A549 (cell line): ENCODE measurements at regions not wholly inside any gene's neighbourhood (a gene's known extent, or its start where the extent isn't known, plus 50 kb on each side); places are given as distances from the start of the nearest gene placed in this dataset.

Source experiments
- CEBPB ChIP-seq, 2 experiments: fragments of >200 bp in 1 of 2; sonication (Bioruptor Twin) in 1 of 2; formaldehyde crosslinking in 1 of 2; IDR thresholded peaks; 2 replicates each; pipeline ENCODE4 v1.6.1; 2012 to 2016
- CHD2 ChIP-seq: fragments of 150-350 bp; IDR thresholded peaks from 2 replicates; pipeline ENCODE4 v1.6.1; 2014; ENCODE audit warnings: low read length; ENCODE audit not compliant: partially characterized antibody
- E2F6 ChIP-seq: IDR thresholded peaks from 2 replicates; pipeline ENCODE4 v1.6.1; 2012; ENCODE audit warnings: low read depth, borderline replicate concordance
- EP300 ChIP-seq, 2 experiments: fragments of >200 bp; sonication (Bioruptor Twin); formaldehyde crosslinking; IDR thresholded peaks; 2 replicates in 1 of 2; 3 replicates in 1 of 2; pipeline ENCODE4 v1.6.1; 2016 to 2017
- KDM1A ChIP-seq: fragments of 200-600 bp; sonication (generic); IDR thresholded peaks from 2 replicates; pipeline ENCODE4 v1.6.1; 2016; ENCODE audit warnings: low read depth, mild to moderate bottlenecking
- MAFK ChIP-seq: fragments of 450-650 bp; IDR thresholded peaks from 2 replicates; pipeline ENCODE4 v1.6.1; 2014; ENCODE audit not compliant: partially characterized antibody
- MAX ChIP-seq: IDR thresholded peaks from 2 replicates; pipeline ENCODE4 v1.6.1; 2012
- MYC ChIP-seq: IDR thresholded peaks from 2 replicates; pipeline ENCODE4 v1.6.1; 2012; ENCODE audit warnings: mild to moderate bottlenecking, inconsistent platforms, low read length, improper control_type of control experiment, borderline replicate concordance
- NPAS2 ChIP-seq: fragments of 250-450 bp; sonication (Bioruptor Pico); IDR thresholded peaks from 2 replicates; pipeline ENCODE4 v1.8.0; 2022; ENCODE audit warnings: mild to moderate bottlenecking, moderate library complexity, borderline replicate concordance
- POLR2A ChIP-seq: IDR thresholded peaks from 2 replicates; pipeline ENCODE4 v1.6.1; 2012; ENCODE audit warnings: mild to moderate bottlenecking, low read length
- RAD21 ChIP-seq, 2 experiments: fragments of >200 bp in 1 of 2; sonication (Bioruptor Twin) in 1 of 2; formaldehyde crosslinking in 1 of 2; IDR thresholded peaks in 1 of 2; conservative IDR thresholded peaks in 1 of 2; 2 replicates in 1 of 2; 3 replicates in 1 of 2; pipeline ENCODE4 v1.6.1; 2012 to 2018; ENCODE audit warnings: inconsistent platforms in 1 of 2
- RFX5 ChIP-seq: fragments of 450-650 bp; IDR thresholded peaks from 2 replicates; pipeline ENCODE4 v1.7.1; 2014; ENCODE audit warnings: antibody characterized with exemption, mild to moderate bottlenecking, moderate library complexity
- TF ChIP-seq, protein P1 (sequence below): fragments of >200 bp; sonication (Bioruptor Twin); formaldehyde crosslinking; IDR thresholded peaks from 3 replicates; pipeline ENCODE4 v1.5.1; 2016
- TF ChIP-seq, protein P2 (sequence below): fragments of 200-600 bp; sonication (generic); IDR thresholded peaks from 2 replicates; pipeline ENCODE4 v1.6.1; 2016; ENCODE audit warnings: antibody characterized with exemption, mild to moderate bottlenecking, moderate library complexity

DNA sequence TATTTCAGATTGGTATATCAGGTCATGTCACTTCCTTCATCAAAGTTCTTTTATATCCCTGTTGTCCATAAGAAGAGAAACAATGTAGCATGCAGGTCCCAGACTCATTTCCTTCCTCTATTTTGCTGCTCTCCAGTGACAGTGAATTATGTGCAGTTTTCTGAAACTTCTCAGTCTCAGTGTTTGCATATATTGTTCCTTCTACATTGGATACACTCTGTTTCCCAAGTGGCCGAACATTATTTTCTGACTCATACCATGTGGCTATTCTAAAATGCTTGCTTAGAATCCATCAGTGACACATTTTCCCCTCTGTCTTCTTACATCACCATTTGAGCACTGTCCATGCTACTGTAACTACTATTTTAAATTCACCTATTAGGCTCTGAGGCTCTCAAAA is 305.7 kb downstream of the PDHA2 start:
- TF ChIP-seq EP300 (IDR thresholded peaks at IDR 0.05) (no peak), CHD2 (no peak), NPAS2 (CRISPR knock-in tag) (no peak), RAD21 (conservative IDR thresholded peaks at IDR 0.05 in 1 of 2, IDR thresholded peaks at IDR 0.05 in 1 of 2) (no peak), CEBPB (IDR thresholded peaks at IDR 0.05) (no peak), MYC (no peak), MAX (no peak), POLR2A (no peak), MAFK (no peak), E2F6 (no peak), RFX5 (no peak), KDM1A (no peak)
- TF ChIP-seq, protein P1, sequence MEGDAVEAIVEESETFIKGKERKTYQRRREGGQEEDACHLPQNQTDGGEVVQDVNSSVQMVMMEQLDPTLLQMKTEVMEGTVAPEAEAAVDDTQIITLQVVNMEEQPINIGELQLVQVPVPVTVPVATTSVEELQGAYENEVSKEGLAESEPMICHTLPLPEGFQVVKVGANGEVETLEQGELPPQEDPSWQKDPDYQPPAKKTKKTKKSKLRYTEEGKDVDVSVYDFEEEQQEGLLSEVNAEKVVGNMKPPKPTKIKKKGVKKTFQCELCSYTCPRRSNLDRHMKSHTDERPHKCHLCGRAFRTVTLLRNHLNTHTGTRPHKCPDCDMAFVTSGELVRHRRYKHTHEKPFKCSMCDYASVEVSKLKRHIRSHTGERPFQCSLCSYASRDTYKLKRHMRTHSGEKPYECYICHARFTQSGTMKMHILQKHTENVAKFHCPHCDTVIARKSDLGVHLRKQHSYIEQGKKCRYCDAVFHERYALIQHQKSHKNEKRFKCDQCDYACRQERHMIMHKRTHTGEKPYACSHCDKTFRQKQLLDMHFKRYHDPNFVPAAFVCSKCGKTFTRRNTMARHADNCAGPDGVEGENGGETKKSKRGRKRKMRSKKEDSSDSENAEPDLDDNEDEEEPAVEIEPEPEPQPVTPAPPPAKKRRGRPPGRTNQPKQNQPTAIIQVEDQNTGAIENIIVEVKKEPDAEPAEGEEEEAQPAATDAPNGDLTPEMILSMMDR, result no peak
- TF ChIP-seq, protein P2, sequence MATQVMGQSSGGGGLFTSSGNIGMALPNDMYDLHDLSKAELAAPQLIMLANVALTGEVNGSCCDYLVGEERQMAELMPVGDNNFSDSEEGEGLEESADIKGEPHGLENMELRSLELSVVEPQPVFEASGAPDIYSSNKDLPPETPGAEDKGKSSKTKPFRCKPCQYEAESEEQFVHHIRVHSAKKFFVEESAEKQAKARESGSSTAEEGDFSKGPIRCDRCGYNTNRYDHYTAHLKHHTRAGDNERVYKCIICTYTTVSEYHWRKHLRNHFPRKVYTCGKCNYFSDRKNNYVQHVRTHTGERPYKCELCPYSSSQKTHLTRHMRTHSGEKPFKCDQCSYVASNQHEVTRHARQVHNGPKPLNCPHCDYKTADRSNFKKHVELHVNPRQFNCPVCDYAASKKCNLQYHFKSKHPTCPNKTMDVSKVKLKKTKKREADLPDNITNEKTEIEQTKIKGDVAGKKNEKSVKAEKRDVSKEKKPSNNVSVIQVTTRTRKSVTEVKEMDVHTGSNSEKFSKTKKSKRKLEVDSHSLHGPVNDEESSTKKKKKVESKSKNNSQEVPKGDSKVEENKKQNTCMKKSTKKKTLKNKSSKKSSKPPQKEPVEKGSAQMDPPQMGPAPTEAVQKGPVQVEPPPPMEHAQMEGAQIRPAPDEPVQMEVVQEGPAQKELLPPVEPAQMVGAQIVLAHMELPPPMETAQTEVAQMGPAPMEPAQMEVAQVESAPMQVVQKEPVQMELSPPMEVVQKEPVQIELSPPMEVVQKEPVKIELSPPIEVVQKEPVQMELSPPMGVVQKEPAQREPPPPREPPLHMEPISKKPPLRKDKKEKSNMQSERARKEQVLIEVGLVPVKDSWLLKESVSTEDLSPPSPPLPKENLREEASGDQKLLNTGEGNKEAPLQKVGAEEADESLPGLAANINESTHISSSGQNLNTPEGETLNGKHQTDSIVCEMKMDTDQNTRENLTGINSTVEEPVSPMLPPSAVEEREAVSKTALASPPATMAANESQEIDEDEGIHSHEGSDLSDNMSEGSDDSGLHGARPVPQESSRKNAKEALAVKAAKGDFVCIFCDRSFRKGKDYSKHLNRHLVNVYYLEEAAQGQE, result no peak
